Fibroblast of skin of right quadriceps (primary cell): ENCODE measurements at regions not wholly inside any gene's neighbourhood (a gene's known extent, or its start where the extent isn't known, plus 50 kb on each side); places are given as distances from the start of the nearest gene placed in this dataset.
"Not testable (repeated sequence)": the region's sequence is repeated elsewhere in the genome, so short reads cannot be mapped to it uniquely, and the experiment has no call there.

Experiments used
- DNase-seq: peaks from one replicate; pipeline ENCODE4 v3.0.0-alpha.2; 2013

GRCh38 chr3:166810741-166811445, 569.2 kb downstream of the ZBBX start:
- DNase-seq, result no peak

GRCh38 chr3:166809520-166809919, 570.6 kb downstream of the ZBBX start:
- DNase-seq, result no peak

GRCh38 chr3:166788936-166789335, 591.2 kb downstream of the ZBBX start:
- no peak for DNase-seq

GRCh38 chr3:166785876-166786275, 594.2 kb downstream of the ZBBX start:
- DNase-seq, result peak; percentile 24

GRCh38 chr3:166783206-166783605, 596.9 kb downstream of the ZBBX start:
- no peak for DNase-seq

- DNase-seq, result no peak
Measured at GRCh38 chr3:166764698-166765318, 615.3 kb downstream of the ZBBX start.

GRCh38 chr3:166759736-166760513, 620.2 kb downstream of the ZBBX start:
- no peak for DNase-seq

- DNase-seq, result no peak
Measured at GRCh38 chr3:166752214-166752613, 627.9 kb downstream of the ZBBX start.

- no peak for DNase-seq
Measured at GRCh38 chr3:166743481-166744134, 636.5 kb downstream of the ZBBX start.

- DNase-seq, result no peak
Measured at GRCh38 chr3:166734734-166735133, 645.4 kb downstream of the ZBBX start.

- no peak for DNase-seq
Measured at GRCh38 chr3:166731701-166732100, 648.4 kb downstream of the ZBBX start.

- DNase-seq, result no peak
Measured at GRCh38 chr3:166721466-166721865, 658.6 kb downstream of the ZBBX start.

- DNase-seq, result no peak
Measured at GRCh38 chr3:166714206-166714605, 665.9 kb downstream of the ZBBX start.

- no peak for DNase-seq
Measured at GRCh38 chr3:166713787-166714186, 666.3 kb downstream of the ZBBX start.

GRCh38 chr3:166706094-166706493, 674.0 kb downstream of the ZBBX start:
- DNase-seq, result no peak

- DNase-seq, result no peak
Measured at GRCh38 chr3:166697495-166697894, 682.6 kb downstream of the ZBBX start.

- DNase-seq, result no peak
Measured at GRCh38 chr3:166696103-166696502, 684.0 kb downstream of the ZBBX start.

- no peak for DNase-seq
Measured at GRCh38 chr3:166688665-166689064, 691.4 kb downstream of the ZBBX start.

GRCh38 chr3:166685246-166685645, 694.9 kb downstream of the ZBBX start:
- DNase-seq, result no peak

- not testable (repeated sequence) for DNase-seq
Measured at GRCh38 chr3:166684077-166684476, 696.0 kb downstream of the ZBBX start.

GRCh38 chr3:166669781-166670180, 710.3 kb downstream of the ZBBX start:
- DNase-seq, result no peak

GRCh38 chr3:166663194-166663593, 716.9 kb downstream of the ZBBX start:
- DNase-seq, result no peak

- DNase-seq, result no peak
Measured at GRCh38 chr3:166661621-166662020, 718.5 kb downstream of the ZBBX start.
